ENCODE measurements at regions not wholly inside any gene's neighbourhood (a gene's known extent, or its start where the extent isn't known, plus 50 kb on each side); places are given as distances from the start of the nearest gene placed in this dataset.
"Not testable (repeated sequence)": the region's sequence is repeated elsewhere in the genome, so short reads cannot be mapped to it uniquely, and the experiment has no call there.

DNA sequence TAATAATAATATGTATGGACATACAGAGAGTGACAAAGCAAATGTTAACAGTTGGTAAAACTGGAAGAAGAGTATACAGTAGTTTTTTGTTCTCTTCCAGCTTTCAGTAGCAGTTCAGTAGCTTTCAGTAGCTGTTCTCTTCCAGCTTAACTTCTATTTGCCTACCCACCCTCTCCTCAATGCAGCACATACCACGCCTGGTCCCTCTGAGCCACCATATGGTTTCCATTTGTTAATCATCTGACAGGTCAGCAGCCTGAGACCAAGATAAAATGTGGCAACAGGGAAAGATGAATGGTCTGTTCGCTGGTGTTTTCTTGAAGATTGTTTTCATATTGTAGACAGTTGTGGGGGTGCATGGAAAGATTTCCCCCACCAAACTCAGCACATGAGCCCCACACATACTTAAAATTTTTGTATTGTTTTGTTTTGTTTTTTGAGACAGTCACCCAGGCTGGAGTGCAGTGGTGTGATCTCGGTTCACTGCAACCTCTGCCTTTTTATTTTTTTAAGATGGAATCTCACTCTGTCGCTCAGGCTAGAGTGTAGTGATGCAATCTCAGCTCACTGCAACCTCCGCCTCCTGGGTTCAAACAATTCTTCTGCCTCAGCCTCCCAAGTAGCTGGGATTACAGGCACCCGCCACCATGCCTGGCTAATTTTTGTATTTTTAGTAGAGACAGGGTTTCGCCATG, 56.8 kb downstream of the ATP6V0E2 start:
- 74 to 78% methylated on average over 5 to 6 of the region's 7 CpGs for WGBS, 2 donors
- H3K36me3 ChIP-seq; H3K4me1 ChIP-seq; intact Hi-C loops (cut with DNase I); DNase-seq; H3K4me3 ChIP-seq; H3K9me3 ChIP-seq; H3K27me3 ChIP-seq; H3K27ac ChIP-seq; FAIRE-seq: not testable (repeated sequence)
- ATAC-seq = peak in 2 of 4 donors; percentile 34 to 43

GRCh38 chr7:149933776-149934175, 60.0 kb downstream of the ATP6V0E2 start:
- H3K36me3 ChIP-seq; intact Hi-C loops (cut with DNase I); DNase-seq; FAIRE-seq; H3K9me3 ChIP-seq; H3K4me1 ChIP-seq; H3K27me3 ChIP-seq; ATAC-seq; H3K4me3 ChIP-seq; H3K27ac ChIP-seq: not testable (repeated sequence)
- WGBS, 2 donors = 85 to 91% methylated on average over 4 to 5 of the region's 5 CpGs

GRCh38 chr7:149947346-149947745, 73.6 kb downstream of the ATP6V0E2 start:
- H3K27ac ChIP-seq; H3K4me3 ChIP-seq; FAIRE-seq; H3K36me3 ChIP-seq; H3K27me3 ChIP-seq; H3K4me1 ChIP-seq; DNase-seq; H3K9me3 ChIP-seq; intact Hi-C loops (cut with DNase I); ATAC-seq: not testable (repeated sequence)
- no CpG with 5 or more reads among the region's 4 CpGs for WGBS, 2 donors

DNA sequence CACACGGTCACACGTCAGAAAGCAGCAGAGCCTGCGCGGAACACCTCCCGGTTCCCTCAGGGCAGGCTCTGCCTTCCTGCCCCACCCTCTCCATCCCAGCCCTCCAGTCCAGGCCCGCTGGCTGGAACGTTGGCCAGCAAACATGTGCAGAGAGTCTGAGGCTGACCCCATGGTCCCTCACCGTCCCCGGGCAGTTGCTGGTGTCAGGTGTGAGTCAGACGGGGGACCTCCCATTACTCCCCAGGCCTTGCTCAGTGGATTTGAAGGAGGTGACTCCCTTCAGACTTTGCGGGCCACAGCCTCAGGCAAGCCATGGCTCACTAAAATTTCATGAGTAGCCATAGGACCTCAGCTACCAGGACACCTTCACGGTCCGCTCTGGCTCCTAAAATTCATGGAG, 74.7 kb downstream of the ATP6V0E2 start:
- peak in 1 of 6 donors; percentile 38 for DNase-seq
- WGBS, 2 donors = 82 to 95% methylated on average over 8 to 12 of the region's 13 CpGs

DNA sequence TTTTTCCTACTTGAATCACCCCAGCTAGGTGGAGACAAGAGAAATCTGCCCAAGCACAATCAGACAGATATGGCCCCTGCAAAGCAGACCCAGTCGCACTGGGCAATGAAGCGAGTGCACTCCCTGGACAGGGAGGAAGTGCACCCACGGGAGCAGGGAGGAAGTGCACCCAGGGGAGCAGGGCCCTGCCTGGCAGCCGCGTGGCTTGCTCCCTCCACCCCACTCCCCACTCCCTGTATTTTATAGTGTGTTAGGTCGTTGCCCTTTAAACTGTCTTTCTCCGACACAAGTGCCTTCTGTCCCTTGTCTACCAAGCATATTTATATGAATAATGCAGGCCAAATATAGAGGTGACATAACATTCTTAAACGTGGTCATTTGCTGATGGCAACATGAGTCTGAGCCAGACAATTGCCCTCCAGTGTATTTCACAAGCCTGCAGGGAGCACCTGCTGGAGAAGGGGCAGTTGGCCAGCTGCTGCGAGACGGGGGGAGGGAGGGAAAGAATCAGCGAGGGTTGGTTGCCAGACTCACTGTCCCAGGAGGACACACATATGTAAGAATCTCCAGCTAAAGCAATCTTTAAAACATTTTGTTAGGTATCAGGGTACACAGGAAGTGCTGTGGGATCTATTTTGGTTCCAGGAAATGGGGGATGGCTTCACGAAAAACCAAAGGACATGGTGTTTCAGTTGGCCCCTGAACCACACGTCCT, 76.3 kb downstream of the ATP6V0E2 start:
- WGBS, 2 donors = 61 to 69% methylated on average over 7 to 8 of the region's 13 CpGs
- H3K36me3 ChIP-seq; H3K27ac ChIP-seq; H3K4me3 ChIP-seq; H3K4me1 ChIP-seq; DNase-seq; H3K27me3 ChIP-seq; FAIRE-seq; intact Hi-C loops (cut with DNase I); H3K9me3 ChIP-seq: not testable (repeated sequence)
- ATAC-seq = peak in 3 of 4 donors; percentile 61 to 84 (median 74)

More for the DNA sequence above, 74.7 kb downstream of the ATP6V0E2 start:
- H3K4me1 ChIP-seq; H3K36me3 ChIP-seq; H3K27me3 ChIP-seq; ATAC-seq; H3K4me3 ChIP-seq; intact Hi-C loops (cut with DNase I); H3K27ac ChIP-seq; H3K9me3 ChIP-seq; FAIRE-seq: not testable (repeated sequence)

- H3K27me3 ChIP-seq; DNase-seq; intact Hi-C loops (cut with DNase I); FAIRE-seq; H3K27ac ChIP-seq; H3K4me1 ChIP-seq; ATAC-seq; H3K4me3 ChIP-seq; H3K9me3 ChIP-seq; H3K36me3 ChIP-seq: not testable (repeated sequence)
- no CpG with 5 or more reads among the region's 4 CpGs for WGBS, 2 donors
Measured at GRCh38 chr7:149950578-149950924, 76.8 kb downstream of the ATP6V0E2 start.

DNA sequence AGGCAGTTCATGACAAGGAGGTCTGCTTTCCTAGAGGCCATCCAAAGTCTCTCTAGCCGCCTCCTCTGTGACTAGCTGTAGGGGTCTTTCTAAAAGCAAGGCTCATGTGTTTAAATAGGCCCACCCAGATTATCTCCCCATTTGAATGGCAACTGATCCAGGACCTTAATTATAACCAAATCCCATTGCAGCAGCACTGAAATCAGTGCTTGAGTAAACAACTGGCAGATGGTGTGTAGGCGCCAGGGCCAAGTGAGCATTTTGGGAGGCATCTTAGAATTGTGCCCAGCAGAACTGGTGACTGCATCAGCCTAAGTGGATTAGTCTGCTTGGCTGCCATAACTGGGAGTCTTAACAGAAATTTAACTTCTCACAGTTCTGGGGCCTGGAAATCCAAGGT, 77.8 kb downstream of the ATP6V0E2 start:
- H3K4me1 ChIP-seq; intact Hi-C loops (cut with DNase I); H3K4me3 ChIP-seq; H3K9me3 ChIP-seq; H3K27me3 ChIP-seq; H3K27ac ChIP-seq; DNase-seq; FAIRE-seq; H3K36me3 ChIP-seq: not testable (repeated sequence)
- peak in 1 of 4 donors; percentile 21 for ATAC-seq
- WGBS, 2 donors = 96 to 98% methylated on average over 2 of the region's 2 CpGs

DNA sequence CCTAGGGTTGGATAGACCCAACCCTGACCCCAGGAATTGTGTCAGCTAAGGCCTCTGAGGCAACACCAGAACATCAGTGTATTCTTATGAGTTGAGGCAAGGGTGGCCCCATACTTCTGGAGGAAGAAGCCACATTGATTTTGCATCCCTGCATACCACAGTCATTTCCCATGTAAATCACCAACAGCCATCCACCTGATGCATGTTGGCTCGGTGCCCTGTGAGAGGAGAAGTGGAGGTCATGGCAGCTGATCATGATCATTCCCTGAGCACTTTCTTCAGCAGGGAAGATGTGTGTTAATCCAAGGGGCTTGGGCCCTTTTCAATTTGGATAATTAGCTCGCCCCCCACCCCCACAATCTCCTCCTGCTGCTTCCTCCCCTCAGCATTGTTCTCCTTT, 85.1 kb downstream of the ATP6V0E2 start:
- DNase-seq; FAIRE-seq; H3K27ac ChIP-seq; H3K4me3 ChIP-seq; H3K9me3 ChIP-seq; H3K36me3 ChIP-seq; ATAC-seq; intact Hi-C loops (cut with DNase I); H3K4me1 ChIP-seq; H3K27me3 ChIP-seq: not testable (repeated sequence)
- WGBS, 2 donors = 74 to 75% methylated on average over 2 of the region's 2 CpGs

GRCh38 chr7:149960863-149961262, 87.1 kb downstream of the ATP6V0E2 start:
- DNase-seq; FAIRE-seq; intact Hi-C loops (cut with DNase I); H3K9me3 ChIP-seq; H3K27me3 ChIP-seq; H3K36me3 ChIP-seq; H3K4me1 ChIP-seq; H3K4me3 ChIP-seq; H3K27ac ChIP-seq; ATAC-seq: not testable (repeated sequence)

DNA sequence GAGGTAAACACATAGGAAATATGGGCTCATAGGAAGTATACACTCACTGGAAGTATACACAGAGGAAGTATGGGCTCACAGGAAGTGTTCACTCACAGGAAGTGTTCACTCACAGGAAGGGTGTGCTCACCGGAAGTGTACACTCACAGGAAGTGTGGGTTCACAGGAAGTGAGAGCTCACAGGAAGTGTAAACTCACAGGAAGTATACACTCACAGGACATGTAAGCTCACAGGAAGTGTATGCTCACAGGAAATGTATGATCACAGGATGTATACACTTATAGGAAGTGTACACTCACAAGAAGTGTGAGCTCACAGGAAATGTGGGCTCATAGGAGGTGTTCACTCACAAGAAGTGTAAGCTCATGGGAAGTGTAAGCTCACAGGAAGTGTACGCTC, 88.1 kb downstream of the ATP6V0E2 start:
- FAIRE-seq; H3K9me3 ChIP-seq; H3K4me3 ChIP-seq; H3K36me3 ChIP-seq; H3K4me1 ChIP-seq; H3K27ac ChIP-seq; H3K27me3 ChIP-seq; DNase-seq; intact Hi-C loops (cut with DNase I); ATAC-seq: not testable (repeated sequence)
- 88 to 95% methylated on average over 2 of the region's 2 CpGs for WGBS, 2 donors

- H3K4me1 ChIP-seq; H3K27ac ChIP-seq; FAIRE-seq; H3K36me3 ChIP-seq; H3K27me3 ChIP-seq; H3K9me3 ChIP-seq; intact Hi-C loops (cut with DNase I); H3K4me3 ChIP-seq: not testable (repeated sequence)
- DNase-seq = peak in 1 of 6 donors; percentile 13
- ATAC-seq = peak in 3 of 4 donors; percentile 55 to 77 (median 58)
- 66 to 74% methylated on average over 6 to 8 of the region's 8 CpGs for WGBS, 2 donors
Measured at GRCh38 chr7:149962685-149963319, 89.0 kb downstream of the ATP6V0E2 start.

DNA sequence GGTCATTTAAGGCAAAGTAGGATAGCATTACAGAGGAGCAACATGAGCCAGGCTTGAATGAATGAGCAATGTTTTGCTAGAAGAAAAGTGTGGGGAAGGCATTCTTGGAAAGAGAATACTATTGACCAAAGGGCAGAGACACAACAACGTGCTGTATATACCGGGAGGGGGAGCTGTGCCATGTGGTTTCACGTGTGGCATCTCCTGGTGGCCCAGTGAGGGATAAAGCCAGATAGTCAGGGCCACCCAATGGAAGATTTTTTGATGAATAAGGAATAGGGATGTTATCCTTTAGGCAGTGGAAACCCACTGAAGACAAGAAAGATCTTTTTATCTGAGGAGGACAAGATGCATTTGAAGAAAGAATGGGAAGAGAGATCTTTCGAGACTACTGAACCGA, 90.2 kb downstream of the ATP6V0E2 start:
- FAIRE-seq; H3K9me3 ChIP-seq; DNase-seq; H3K4me1 ChIP-seq; H3K27ac ChIP-seq; ATAC-seq; intact Hi-C loops (cut with DNase I); H3K4me3 ChIP-seq; H3K36me3 ChIP-seq; H3K27me3 ChIP-seq: not testable (repeated sequence)
- WGBS, 2 donors = 75 to 76% methylated on average over 3 to 4 of the region's 5 CpGs
